ENCODE measurements at regions not wholly inside any gene's neighbourhood (a gene's known extent, or its start where the extent isn't known, plus 50 kb on each side); places are given as distances from the start of the nearest gene placed in this dataset.

GRCh38 chr11:87957961-87958360 is 217.3 kb downstream of the RAB38 start:
- no peak for TF ChIP-seq ZNF274 (IDR thresholded peaks at IDR 0.05; ENCODE audit: low read depth, low read length)
- TF ChIP-seq YY1 (IDR thresholded peaks at IDR 0.05; ENCODE audit: insufficient read depth, insufficient read length), result no peak
